NCI-H187 (cell line): ENCODE measurements at regions not wholly inside any gene's neighbourhood (a gene's known extent, or its start where the extent isn't known, plus 50 kb on each side); places are given as distances from the start of the nearest gene placed in this dataset.
"Not testable (repeated sequence)": the region's sequence is repeated elsewhere in the genome, so short reads cannot be mapped to it uniquely, and the experiment has no call there.

ENCODE experiments used
- DNase-seq, 2 experiments: peaks; one replicate each; lab custom pipeline; 2025; lab: John Stamatoyannopoulos, UW

DNA sequence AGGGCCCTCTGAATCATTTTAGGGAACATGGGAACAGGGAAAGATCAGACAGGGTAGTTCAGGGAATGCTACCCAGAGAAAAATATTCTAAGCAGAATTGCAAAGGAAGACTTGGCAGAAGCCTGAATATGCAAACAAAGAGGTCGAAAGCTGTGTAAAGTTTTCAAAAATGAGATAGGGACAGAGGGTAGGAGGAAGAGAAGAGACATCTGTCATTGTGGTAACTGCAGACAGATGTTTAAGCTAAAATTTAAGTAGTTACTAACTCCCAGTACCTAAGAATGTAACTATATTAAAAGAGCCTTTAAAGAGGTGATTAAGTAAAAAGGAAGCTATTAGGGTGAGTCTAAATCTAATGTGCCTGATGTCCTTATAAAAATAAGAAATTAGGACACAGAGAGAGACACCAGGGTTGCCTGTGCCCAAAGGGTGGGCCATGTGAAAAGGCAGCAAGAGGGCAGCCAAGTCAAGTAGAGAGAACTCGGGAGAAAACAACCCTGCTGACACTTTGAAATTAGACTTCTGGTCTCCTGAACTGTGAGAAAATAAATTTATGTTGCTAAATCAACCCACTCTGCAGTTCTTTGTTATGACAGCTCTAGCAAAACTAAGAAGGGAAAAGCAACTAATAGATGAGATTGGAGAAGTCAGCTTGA, 1647.4 kb upstream of the C9orf72 start:
- DNase-seq: no peak

DNA sequence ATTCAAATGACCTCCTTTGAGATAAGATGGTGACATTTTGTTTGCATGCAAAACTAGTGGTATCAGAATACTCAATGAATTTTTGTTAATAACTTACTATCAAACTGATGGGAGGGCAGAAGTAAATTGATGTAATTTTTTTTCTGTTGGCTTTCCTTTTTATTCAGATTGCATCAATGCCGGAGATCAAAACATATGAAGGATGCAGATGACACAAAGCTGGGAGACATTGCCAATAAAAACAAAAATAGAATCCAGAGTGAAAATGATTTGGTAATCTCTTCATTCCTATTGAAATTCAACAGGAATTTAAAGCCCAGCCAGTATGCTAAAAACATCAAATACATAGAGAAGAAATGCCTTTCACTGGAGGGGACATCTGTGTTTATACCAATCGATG, 1655.3 kb upstream of the C9orf72 start:
- no peak for DNase-seq

DNA sequence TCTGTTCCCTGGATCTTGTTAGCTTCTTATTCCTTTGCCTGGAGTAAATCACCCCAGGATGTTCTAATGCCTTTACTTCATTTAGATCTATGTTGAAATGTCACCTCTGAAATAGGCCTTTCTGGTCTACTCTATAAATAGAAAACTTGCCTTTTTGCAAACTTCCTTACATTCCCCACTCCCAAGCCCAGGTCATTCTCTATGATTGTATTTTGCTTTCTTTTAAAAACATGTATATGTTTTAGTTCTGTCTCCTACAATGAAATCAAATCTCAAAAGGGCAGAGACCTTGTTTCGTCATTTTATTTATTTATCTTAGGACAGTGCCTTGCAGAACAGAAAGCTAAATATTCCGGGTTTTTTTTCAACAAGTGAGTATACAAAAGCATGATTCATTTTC, 1657.7 kb upstream of the C9orf72 start:
- no peak for DNase-seq

DNA sequence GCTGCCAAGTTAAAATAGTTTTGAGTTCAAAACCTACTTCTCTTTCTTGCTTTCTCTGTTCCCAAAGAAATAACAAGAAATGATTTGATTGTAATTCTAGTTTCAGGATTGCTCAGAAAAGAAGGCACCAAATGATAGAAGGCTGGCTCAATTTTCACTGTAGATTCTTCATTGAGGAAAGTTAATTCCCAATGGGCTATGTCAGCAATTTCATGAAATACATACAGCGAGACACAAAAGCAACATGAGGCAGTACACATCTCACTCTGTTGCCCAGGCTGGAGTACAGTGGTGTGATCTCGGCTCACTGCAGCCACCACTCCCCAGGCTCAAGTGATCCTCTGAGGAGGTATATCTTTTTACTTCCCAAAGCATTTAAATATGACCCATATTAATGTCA, 1659.9 kb upstream of the C9orf72 start:
- no peak for DNase-seq

DNA sequence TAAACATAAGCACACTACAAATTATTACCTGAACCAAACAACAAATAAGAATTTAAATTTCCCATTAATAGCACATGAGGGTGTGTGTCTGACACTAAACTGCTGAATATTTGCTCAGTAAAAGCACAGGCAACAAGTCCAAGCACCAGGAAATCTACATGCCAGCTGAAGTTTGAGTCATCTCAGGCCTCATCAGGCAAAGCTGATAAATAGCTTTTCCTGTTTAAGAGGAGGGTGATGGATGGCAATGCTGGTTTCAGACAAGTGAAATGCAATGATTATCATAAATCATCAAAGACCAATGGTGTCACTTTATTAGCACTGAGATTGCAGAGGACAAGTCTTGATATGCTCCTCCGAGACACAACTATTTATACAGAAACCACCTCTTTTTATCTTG, 1668.0 kb upstream of the C9orf72 start:
- DNase-seq: no peak

DNA sequence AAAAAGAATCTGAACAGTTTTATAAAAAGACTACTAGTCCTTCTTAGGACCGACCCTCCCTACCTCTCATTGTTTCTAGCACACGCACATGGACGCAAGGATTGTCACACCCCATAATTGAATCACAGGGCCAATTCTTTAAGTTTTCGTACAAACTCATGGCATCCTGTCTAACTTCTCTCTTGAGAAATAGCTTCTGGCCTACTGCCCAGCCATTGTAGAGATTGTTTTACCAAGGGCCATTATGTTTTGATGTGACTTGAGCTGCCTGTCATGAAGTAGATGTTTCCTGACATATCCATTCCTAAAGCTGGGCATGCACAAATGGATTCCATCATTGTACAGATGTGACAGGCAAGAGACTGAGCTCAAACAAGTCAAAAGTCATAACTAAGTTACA, 1672.1 kb upstream of the C9orf72 start:
- DNase-seq: no peak

DNA sequence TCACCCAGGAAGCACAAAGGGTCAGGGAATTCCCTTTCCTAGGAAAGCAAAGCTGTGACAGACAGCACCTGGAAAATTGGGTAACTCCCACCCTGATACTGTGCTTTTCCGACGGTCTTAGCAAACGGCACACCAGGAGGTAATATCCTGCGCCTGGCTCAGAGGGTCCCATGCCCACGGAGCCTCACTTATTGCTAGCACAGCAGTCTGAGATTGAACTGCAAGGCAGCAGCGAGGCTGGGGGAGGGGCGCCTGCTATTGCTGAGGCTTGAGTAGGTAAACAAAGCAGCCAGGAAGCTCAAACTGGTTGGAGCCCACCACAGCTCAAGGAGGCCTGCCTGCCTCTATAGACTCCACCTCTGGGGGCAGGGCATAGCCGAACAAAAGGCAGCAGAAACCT, 1697.1 kb upstream of the C9orf72 start:
- DNase-seq: not testable (repeated sequence)

DNA sequence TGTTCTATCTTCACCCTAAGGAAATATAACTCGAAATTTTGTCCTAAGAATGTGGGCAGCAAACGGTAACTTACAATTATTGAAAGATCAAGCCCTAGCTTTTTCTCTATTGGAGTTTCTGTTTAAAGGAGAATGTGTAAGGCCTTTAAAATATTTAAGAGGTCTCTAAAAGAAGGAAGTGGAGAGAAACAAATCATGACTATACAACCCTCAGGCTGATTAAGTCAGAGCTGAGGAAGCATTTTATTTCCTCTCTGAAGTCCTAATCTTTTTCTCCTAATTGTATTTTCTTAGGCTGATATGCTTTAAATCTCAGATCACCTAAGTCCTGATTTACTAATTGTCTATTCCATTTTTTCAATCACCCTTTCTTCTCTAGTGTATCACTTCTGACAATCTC, 1708.8 kb upstream of the C9orf72 start:
- DNase-seq: no peak

DNA sequence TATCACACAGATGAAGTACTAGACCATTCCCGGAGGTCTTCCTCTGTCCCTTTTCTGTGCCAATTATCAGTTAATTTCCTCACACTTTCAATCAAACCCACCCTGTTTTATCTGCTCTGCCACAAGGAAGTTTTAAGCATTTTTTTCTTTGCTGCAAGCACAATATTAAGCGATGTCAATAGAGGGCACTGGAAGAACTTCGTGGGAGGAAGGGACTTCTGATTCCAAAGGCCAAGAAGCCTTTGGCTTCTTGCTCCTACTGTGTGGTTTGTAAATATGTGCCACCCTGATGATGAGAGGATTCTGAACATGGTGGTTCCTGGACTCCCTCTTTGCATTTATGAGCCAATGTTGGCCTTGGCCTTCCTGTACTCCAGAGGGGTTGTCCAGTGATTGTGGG, 1712.5 kb upstream of the C9orf72 start:
- no peak for DNase-seq

DNA sequence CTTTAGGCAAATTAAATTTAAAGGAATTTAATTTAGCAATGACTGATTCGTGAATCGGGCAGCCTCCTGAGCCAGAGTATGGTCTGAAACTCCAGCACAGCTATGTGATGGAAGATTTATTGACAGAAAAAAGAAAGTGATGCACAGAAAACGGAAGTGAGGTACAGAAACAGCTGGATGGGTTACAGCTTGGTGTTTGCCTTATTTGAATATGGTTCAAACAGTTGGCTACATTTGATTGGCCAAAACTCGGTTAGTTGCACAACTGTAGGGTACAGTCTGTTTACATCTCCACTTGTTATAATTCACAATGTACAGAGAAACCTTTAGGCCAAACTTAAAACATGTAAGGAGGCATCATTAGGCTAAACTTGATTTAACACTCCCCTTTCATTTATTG, 1716.1 kb upstream of the C9orf72 start:
- no peak for DNase-seq

DNA sequence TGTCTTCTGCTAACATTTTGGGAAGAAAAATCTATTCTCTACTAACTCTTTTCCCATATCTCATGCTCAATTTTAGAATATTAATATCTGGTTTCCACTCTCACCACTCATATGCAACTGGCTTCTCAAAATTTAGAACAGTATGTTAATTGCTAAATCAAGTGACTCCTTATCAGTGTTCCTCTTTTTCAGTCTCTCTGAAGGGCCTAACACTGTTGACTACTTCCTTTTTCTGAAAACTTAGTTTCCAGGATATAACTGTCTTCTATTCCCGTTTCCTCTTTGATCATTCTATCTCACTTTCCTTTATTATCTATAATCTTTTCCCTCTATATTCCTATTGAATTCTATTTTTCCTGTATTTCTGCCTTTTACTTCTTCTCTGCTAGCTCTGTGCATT, 1717.2 kb upstream of the C9orf72 start:
- no peak for DNase-seq

DNA sequence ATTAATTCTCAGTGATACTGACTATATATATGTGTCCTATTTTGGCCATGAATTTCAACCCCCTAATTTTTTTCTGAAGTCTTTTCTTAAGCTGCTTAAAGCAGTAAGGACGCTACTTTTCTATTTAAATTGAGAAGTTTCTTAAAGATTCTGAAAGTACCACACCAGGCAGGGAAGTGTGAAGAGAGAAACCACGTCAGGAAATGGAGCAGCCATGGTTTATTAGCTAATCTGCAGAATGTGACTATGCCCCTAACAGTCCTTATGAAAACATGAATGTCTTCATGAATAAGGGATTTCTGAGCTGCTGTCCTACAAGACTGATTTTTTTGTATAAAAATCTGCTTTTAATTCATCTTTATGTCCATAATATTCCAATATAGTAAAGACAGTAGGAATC, 1724.3 kb upstream of the C9orf72 start:
- DNase-seq: no peak

DNA sequence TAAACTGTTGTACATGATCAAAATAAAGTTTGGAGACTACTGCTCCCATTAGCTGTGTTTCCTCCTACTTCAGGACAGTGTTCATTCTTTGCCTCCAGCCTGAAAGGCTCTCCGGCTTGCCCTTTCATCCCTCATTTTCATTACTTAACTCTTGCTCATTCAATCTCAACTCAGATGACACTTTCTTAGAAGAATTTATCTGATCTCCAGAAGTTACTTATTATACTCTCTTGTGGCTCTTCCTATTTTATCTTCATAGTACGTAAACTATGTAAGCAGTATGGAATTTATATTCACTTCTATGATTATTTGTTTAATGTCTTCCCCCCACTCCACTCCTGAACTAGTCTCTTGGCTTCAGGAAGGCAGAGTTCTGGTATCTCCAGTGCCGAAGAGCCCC, 1737.9 kb upstream of the C9orf72 start:
- DNase-seq: no peak

DNA sequence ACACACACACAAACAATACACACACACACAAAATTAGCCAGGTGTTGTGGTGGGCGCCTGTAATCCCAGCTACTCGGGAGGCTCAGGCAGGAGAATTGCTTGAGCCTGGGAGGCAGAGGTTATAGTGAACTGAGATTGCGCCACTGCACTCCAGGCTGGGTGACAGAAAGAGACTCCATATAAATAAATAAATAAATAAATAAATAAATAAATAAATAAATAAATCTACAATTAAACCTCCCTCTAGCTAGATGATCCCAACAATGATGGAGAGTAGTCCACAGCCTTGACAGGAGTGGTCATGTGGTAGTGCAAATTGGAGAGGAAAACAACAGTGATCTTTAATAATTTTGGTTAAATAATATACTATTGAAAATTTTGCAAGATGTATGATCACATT, 1739.0 kb upstream of the C9orf72 start:
- DNase-seq: no peak

DNA sequence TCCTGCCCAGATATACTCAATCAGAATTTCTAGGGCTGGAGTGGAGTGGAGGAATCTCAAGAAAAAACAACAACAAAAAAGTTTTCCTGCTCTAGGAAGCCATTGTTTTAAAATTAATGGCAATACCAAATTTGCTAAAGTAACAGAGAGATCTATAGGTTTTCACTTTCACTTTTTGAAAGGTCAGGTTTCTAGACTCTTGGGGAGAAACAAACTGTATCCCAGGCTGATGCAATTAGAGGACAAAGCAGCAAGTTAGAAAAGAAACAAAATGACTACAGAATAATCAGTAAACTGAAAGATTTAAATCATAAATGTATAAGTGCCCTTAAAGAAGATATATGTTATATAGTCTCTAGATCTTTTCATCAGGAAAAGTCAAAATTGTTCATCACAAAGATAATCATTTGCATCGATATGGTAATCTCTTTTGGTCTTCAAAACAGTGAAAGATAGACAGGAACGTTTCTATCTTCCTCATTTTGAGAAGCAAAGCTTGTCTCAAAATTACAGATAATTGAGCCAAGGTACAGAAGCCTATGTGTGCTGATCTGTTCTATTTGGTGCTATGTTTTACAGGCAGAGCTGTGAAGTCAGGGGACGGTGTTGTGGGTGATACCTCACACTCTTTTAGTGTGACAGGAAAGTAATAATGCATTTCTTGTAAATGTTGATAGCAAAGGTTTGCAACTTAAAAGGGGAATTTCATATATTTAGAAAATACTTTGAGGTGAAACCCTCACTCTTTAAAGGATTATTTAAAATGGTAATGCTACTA, 1746.6 kb upstream of the C9orf72 start:
- DNase-seq: no peak

DNA sequence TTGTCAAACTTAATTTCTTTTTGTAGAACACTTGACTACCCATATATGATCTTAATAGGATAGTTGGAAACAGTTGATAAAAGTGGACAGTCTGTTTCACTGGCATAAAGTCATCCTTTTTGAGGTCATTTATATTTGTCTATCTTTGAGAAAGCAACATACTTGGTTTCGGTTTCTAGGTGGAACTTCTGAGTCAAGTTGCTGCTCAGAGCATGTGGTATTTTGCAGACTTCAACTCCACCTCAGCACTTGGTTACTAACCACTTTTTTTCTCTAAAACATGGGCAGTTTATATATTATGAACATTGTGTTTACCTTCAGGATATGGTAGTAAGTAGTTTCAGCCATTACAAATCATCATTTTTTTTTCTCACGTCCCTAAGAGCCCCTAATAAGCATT, 1749.0 kb upstream of the C9orf72 start:
- DNase-seq: no peak

DNA sequence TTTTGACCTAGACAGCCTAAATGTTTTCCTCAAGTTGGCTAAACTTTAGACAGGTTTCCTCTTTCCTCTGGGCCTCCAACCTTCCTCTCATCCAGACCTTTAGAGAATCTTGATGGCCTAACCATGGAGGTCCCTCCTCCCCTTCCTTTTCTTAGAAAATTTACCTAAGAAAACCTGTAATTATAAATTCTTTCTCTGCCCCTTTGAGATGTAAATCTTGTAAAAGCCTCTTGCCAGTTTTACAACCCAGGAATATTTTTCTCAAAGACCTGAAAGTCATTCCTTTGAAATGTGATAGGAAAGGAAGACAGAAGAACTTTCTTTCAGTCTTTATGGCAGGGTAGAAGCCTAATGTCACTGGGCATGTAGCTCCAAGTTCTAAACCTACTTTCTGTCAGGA, 1752.6 kb upstream of the C9orf72 start:
- no peak for DNase-seq

DNA sequence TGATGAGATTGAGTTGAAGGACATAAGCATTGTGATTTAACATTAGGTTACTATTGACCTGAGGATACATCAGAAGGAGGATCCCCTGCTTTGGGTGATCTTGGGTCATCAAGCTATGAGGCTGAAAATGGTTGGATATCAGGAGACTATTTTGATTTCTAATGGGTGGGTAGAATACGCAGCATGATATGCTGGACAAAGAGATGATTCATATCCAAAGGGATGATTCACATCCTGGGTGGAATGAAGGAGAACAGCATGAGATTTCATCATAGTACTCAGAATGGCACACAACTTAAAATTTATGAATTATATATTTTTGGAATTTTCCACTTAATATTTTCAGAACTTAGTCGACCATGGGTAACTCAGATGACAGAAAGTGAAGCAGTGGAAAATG, 1759.5 kb upstream of the C9orf72 start:
- no peak for DNase-seq

DNA sequence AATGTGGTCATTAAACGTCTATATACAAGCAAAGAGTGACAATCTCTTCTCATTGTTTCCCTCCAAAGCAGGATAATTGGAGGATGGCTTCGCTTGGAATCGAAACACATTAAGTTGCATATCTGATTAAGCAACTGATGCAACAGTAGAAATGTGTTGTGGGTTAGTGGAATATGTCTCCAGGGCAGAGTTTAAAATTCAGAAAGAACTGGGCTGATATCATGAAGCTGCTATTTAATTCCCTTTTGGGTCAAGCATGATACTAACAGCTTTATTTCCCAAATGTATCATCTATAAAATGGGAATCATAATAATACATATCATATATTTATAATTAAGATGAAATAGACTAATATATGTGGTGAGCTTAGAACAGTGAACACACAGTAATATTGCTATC, 1763.0 kb upstream of the C9orf72 start:
- DNase-seq: no peak

DNA sequence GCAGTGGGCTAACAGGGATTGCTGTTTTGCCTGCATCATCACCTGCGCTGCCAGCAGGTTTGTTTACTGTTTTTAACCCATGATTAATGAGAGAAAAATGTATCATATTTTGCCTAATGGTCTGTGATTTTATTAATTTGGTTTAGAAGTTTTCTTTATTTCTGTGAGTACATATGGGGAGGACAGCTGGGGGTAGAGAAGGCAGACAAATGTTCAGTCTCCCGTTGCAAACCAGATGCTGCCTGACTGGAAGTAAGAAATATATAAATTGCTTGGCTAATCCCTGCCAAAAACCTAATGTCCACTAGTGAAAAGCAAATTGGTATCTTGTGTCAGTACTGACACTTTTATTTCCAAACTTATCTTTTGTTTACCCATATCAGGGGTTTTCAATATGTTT, 1766.1 kb upstream of the C9orf72 start:
- DNase-seq: no peak

DNA sequence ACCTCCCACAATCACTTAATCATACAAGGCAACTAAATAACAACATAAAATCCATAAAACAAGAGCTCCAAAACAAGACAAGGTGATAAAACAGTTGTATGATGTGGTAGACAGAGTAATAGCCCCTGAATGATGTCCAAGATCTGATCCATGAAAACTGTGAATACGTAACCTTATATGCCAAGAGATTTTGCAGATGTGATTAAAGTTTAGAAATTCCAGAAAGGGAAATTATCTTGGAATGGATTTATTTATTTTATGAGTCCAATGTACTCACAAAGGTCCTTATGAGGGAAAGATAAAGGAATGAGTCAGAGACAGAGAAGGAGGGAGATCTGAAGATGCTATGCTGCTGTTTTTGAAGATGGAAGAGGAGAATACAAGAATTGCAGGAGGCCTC, 1775.7 kb upstream of the C9orf72 start:
- no peak for DNase-seq

DNA sequence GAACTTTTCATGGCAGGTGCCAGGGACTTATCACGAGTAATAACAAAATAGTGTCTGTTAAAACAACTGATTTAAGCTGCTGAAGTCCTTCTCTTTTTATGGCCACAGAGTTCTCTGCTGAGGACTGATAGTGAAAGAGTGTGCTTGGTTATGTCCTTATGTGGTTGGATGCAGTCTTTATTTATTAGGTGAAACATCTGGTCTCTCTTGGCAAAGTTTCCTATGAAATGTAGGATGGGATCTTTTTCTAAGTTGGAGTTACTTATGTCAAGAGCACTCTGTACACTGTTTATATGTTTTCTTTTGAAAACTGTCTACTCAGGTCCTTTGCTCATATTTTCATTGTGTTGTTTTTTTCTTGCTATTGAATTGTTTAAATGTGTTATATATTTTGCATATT, 1816.1 kb upstream of the C9orf72 start:
- DNase-seq: no peak

DNA sequence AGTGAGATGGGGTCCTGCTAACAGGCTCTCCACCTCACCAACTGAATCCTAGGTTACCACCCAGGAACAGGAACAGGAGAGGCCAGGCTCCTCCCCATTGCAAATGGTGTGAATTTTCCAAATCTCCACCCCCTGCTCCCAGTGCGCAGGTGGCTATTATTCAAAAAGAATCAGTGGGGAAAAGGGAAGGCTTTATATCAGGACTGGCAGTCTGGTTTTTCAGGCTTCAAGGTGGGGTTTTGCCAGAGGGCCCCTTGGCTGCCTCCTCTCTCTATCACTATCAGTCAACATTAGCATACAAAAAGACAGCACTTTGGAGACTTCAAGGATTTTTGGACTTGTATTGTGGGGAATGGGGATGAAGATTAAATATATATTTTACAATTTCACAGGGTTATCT, 1817.6 kb upstream of the C9orf72 start:
- DNase-seq: no peak

DNA sequence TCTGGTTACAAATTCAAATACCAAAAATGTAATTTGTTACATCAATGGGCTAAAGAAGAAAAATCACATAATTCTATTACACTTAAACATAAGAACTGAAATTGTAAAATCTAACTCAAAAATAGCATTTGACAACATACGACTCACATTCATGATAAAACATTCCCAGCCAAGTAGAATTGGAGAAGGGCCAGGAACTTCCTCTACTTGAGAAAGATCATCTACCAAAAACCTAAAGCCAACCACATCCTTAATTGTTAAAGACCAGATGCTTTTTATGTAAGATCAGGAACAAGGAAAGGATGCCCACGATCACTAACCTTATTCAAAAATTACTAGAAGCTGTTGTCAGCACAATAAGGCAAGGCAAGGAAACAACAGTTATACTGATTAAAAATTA, 1819.8 kb upstream of the C9orf72 start:
- DNase-seq: no peak
